GM23338 (cell line): ENCODE measurements at regions not wholly inside any gene's neighbourhood (a gene's known extent, or its start where the extent isn't known, plus 50 kb on each side); places are given as distances from the start of the nearest gene placed in this dataset.

ENCODE experiments used
- CTCF ChIP-seq, 2 experiments: fragments of 200-600 bp in 1 of 2; sonication (generic) in 1 of 2; conservative IDR thresholded peaks; 2 replicates each; pipeline versions ENCODE4 v1.5.1 to v1.6.1; 2016 to 2017; ENCODE audit warnings: antibody characterized with exemption in 2 of 2, low read depth in 2 of 2, mild to moderate bottlenecking in 2 of 2, moderate library complexity in 1 of 2
- ETS1 ChIP-seq: IDR thresholded peaks from 2 replicates; pipeline ENCODE4 v1.6.1; 2016; ENCODE audit warnings: antibody characterized with exemption
- EZH2 ChIP-seq: fragments of 200-600 bp; sonication (generic); IDR thresholded peaks from one replicate; pipeline ENCODE4 v1.8.0; 2017; ENCODE audit warnings: antibody characterized with exemption, mild to moderate bottlenecking, low read depth; ENCODE audit not compliant: unreplicated experiment
- EZH2phosphoT487 ChIP-seq: fragments of 200-600 bp; sonication (generic); IDR thresholded peaks from one replicate; pipeline ENCODE4 v1.8.1; 2018; ENCODE audit warnings: antibody characterized with exemption; ENCODE audit not compliant: unreplicated experiment
- JUNB ChIP-seq: IDR thresholded peaks from one replicate; pipeline ENCODE4 v1.6.1; 2016; ENCODE audit warnings: antibody characterized with exemption; ENCODE audit not compliant: unreplicated experiment
- POLR2AphosphoS5 ChIP-seq: IDR thresholded peaks from 2 replicates; pipeline ENCODE4 v1.6.1; 2016; ENCODE audit warnings: antibody characterized with exemption, low read depth
- REST ChIP-seq: IDR thresholded peaks from one replicate; pipeline ENCODE4 v1.6.1; 2018; ENCODE audit warnings: antibody characterized with exemption; ENCODE audit not compliant: unreplicated experiment
- ZNF331 ChIP-seq: fragments of 250-450 bp; sonication (Bioruptor Pico); IDR thresholded peaks from 2 replicates; pipeline ENCODE4 v1.5.0; 2020; ENCODE audit warnings: low read depth, mild to moderate bottlenecking, moderate library complexity

- TF ChIP-seq CTCF (conservative IDR thresholded peaks at IDR 0.05; ENCODE audit: low read depth in 2 of 2) (no peak), EZH2phosphoT487 (no peak), REST (no peak), JUNB (no peak), ETS1 (no peak), EZH2 (no peak), POLR2AphosphoS5 (no peak), ZNF331 (no peak)
These were observed 84.4 kb upstream of the DYNAP start for GRCh38 chr18:54506516-54507261.
